Hepatocyte (in vitro differentiated cells): ENCODE measurements at regions not wholly inside any gene's neighbourhood (a gene's known extent, or its start where the extent isn't known, plus 50 kb on each side); places are given as distances from the start of the nearest gene placed in this dataset.
A peak's percentile ranks its signal among the peaks of the same experiment; 100 is the strongest.

Source experiments
- DNase-seq: peaks from one replicate; pipeline ENCODE4 v3.0.0-alpha.2; 2016; ENCODE audit warnings: low spot score
- H2AFZ ChIP-seq: fragments of 200-600 bp; sonication (generic); 2 replicates; pipeline ENCODE4 v1.6.0; 2016; ENCODE audit warnings: antibody characterized with exemption, mild to moderate bottlenecking
- H3K27ac ChIP-seq: fragments of 200-600 bp; sonication (generic); 2 replicates; pipeline ENCODE4 v1.5.1; 2016; ENCODE audit warnings: mild to moderate bottlenecking
- H3K27me3 ChIP-seq: fragments of 200-600 bp; sonication (generic); 2 replicates; pipeline ENCODE4 v1.6.1; 2016
- H3K36me3 ChIP-seq: fragments of 200-600 bp; sonication (generic); replicated peaks from 2 replicates; pipeline ENCODE4 v1.5.1; 2016; ENCODE audit warnings: low read depth; ENCODE audit not compliant: insufficient read depth
- H3K4me1 ChIP-seq: fragments of 200-600 bp; sonication (generic); 2 replicates; pipeline ENCODE4 v1.5.1; 2016; ENCODE audit warnings: mild to moderate bottlenecking, moderate library complexity; ENCODE audit not compliant: insufficient read depth
- H3K4me2 ChIP-seq: fragments of 200-600 bp; sonication (generic); 2 replicates; pipeline ENCODE4 v1.6.0; 2016
- H3K4me3 ChIP-seq: fragments of 200-600 bp; sonication (generic); 2 replicates; pipeline ENCODE4 v1.5.1; 2016; ENCODE audit warnings: mild to moderate bottlenecking
- H3K79me2 ChIP-seq: fragments of 200-600 bp; sonication (generic); 2 replicates; pipeline ENCODE4 v1.6.0; 2017; ENCODE audit warnings: mild to moderate bottlenecking
- H3K9me2 ChIP-seq: fragments of 200-600 bp; sonication (generic); replicated peaks from 2 replicates; pipeline ENCODE4 v1.6.0; 2017; ENCODE audit warnings: mild to moderate bottlenecking; ENCODE audit not compliant: insufficient read depth
- H3K9me3 ChIP-seq: fragments of 200-600 bp; sonication (generic); 2 replicates; pipeline ENCODE4 v1.5.1; 2016; ENCODE audit warnings: low read depth, mild to moderate bottlenecking
- H4K20me1 ChIP-seq: fragments of 200-600 bp; sonication (generic); 2 replicates; pipeline ENCODE4 v1.6.0; 2016; ENCODE audit warnings: mild to moderate bottlenecking; ENCODE audit not compliant: insufficient read depth, poor library complexity, severe bottlenecking
- CTCF ChIP-seq: fragments of 200-600 bp; sonication (generic); IDR thresholded peaks from 2 replicates; pipeline ENCODE4 v1.5.1; 2016; ENCODE audit warnings: antibody characterized with exemption, mild to moderate bottlenecking; ENCODE audit not compliant: poor library complexity
- EZH2 ChIP-seq: fragments of 200-600 bp; sonication (generic); IDR thresholded peaks from 2 replicates; pipeline ENCODE4 v1.6.1; 2016; ENCODE audit warnings: antibody characterized with exemption, mild to moderate bottlenecking, borderline replicate concordance
- EZH2phosphoT487 ChIP-seq: fragments of 200-600 bp; sonication (generic); IDR thresholded peaks from one replicate; pipeline ENCODE4 v1.6.1; 2018; ENCODE audit warnings: antibody characterized with exemption, mild to moderate bottlenecking, low read depth, moderate library complexity; ENCODE audit not compliant: unreplicated experiment, severe bottlenecking
- WGBS: methylation state at CpG from one replicate; pipeline ENCODE4 v1.1.6; 2016; ENCODE audit warnings: low lambda C conversion rate; ENCODE audit errors: missing lambda C conversion rate; 5-methylcytosine and 5-hydroxymethylcytosine counted together

GRCh38 chr2:147293991-147294824 is 550.6 kb upstream of the ACVR2A start:
- Histone ChIP-seq H3K9me2 (no peaks in the 10 kb centered on the region), H4K20me1 (no peaks in the 10 kb centered on the region), H3K4me2 (no peak overlapping the region), H3K36me3 (no peaks in the 10 kb centered on the region), H3K9me3 (no peaks in the 10 kb centered on the region), H3K79me2 (no peaks in the 10 kb centered on the region), H2AFZ (no peak overlapping the region), H3K4me1 (no peaks in the 10 kb centered on the region), H3K27me3 (no peaks in the 10 kb centered on the region), H3K27ac (no peak overlapping the region), H3K4me3 (no peak overlapping the region)
- DNase-seq = no peak
- WGBS = 96% methylated on average over 4 of the region's 4 CpGs
- TF ChIP-seq EZH2phosphoT487 = no peak
- TF ChIP-seq EZH2 = no peak
- TF ChIP-seq CTCF = no peak

DNA sequence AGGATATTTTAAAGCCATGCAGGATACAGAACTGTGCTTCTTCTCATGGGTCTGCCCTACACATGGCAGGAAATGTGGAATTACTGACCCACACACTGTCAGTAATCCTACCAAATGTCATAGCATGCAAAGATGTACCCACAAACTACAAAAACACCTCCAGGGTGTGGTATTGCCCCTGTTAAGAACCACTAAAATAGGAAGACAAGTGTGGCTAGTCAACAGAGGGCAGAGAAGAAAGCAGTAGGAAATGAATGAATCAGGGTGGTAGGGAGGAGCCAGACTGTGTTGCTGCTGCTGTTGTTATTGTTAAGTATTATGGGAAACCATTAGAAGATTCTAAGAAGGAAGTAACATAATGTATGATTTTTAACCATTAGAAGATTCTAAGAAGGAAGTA is 556.7 kb upstream of the ACVR2A start:
- Histone ChIP-seq H3K27me3 (no peaks in the 10 kb centered on the region), H3K4me2 (no peak overlapping the region), H3K4me1 (no peaks in the 10 kb centered on the region), H3K9me3 (no peaks in the 10 kb centered on the region), H3K36me3 (no peaks in the 10 kb centered on the region), H3K4me3 (no peak overlapping the region), H3K9me2 (no peaks in the 10 kb centered on the region), H2AFZ (no peak overlapping the region), H4K20me1 (no peaks in the 10 kb centered on the region), H3K79me2 (no peaks in the 10 kb centered on the region), H3K27ac (no peak overlapping the region)
- no peak for DNase-seq
- TF ChIP-seq CTCF = no peak
- no peak for TF ChIP-seq EZH2phosphoT487
- no peak for TF ChIP-seq EZH2

- WGBS = 89% methylated on average over 6 of the region's 6 CpGs
- Histone ChIP-seq H3K4me2 (no peak overlapping the region), H3K36me3 (no peaks in the 10 kb centered on the region), H2AFZ (no peak overlapping the region), H4K20me1 (no peaks in the 10 kb centered on the region), H3K27me3 (no peaks in the 10 kb centered on the region), H3K27ac (no peak overlapping the region), H3K4me1 (no peaks in the 10 kb centered on the region), H3K79me2 (no peaks in the 10 kb centered on the region), H3K9me3 (no peaks in the 10 kb centered on the region), H3K9me2 (no peaks in the 10 kb centered on the region), H3K4me3 (no peak overlapping the region)
- DNase-seq = peak; percentile 10
- no peak for TF ChIP-seq EZH2phosphoT487
- no peak for TF ChIP-seq CTCF
- TF ChIP-seq EZH2 = no peak
Measured at GRCh38 chr2:147275943-147276342, 568.9 kb upstream of the ACVR2A start.
